H9 (cell line): ENCODE measurements at regions not wholly inside any gene's neighbourhood (a gene's known extent, or its start where the extent isn't known, plus 50 kb on each side); places are given as distances from the start of the nearest gene placed in this dataset.

Source experiments
- DNase-seq: peaks from one replicate; pipeline ENCODE4 v3.0.0-alpha.2; 2017
- H2AFZ ChIP-seq: one replicate; pipeline ENCODE4 v1.6.1; 2013; ENCODE audit warnings: mild to moderate bottlenecking, low read length, control low read depth, moderate library complexity
- H2AK5ac ChIP-seq: 2 replicates; pipeline ENCODE4 v1.6.1; 2013; ENCODE audit warnings: low read length, control low read depth, mixed read lengths; ENCODE audit not compliant: insufficient read length
- H2BK120ac ChIP-seq: one replicate; pipeline ENCODE4 v1.6.1; 2013; ENCODE audit warnings: low read depth, mild to moderate bottlenecking, low read length, control low read depth, inconsistent platforms; ENCODE audit not compliant: poor library complexity, severe bottlenecking
- H2BK12ac ChIP-seq: 2 replicates; pipeline ENCODE4 v1.6.1; 2013; ENCODE audit warnings: low read length, control low read depth, mixed read lengths, low read depth; ENCODE audit not compliant: insufficient read length
- H2BK15ac ChIP-seq: 2 replicates; pipeline ENCODE4 v1.6.1; 2013; ENCODE audit warnings: low read depth, low read length, control low read depth
- H2BK20ac ChIP-seq: one replicate; pipeline ENCODE4 v1.6.1; 2013; ENCODE audit warnings: low read depth, mild to moderate bottlenecking, low read length, control low read depth, inconsistent platforms; ENCODE audit not compliant: poor library complexity, severe bottlenecking
- H2BK5ac ChIP-seq: 2 replicates; pipeline ENCODE4 v1.6.1; 2013; ENCODE audit warnings: low read length, control low read depth, mixed read lengths; ENCODE audit not compliant: insufficient read length
- H3K14ac ChIP-seq: 2 replicates; pipeline ENCODE4 v1.6.1; 2013; ENCODE audit warnings: low read length, control low read depth; ENCODE audit not compliant: insufficient read depth
- H3K18ac ChIP-seq: 2 replicates; pipeline ENCODE4 v1.6.1; 2013; ENCODE audit warnings: low read depth, mild to moderate bottlenecking, mixed read lengths, low read length, control low read depth; ENCODE audit not compliant: insufficient read length
- H3K23ac ChIP-seq: 2 replicates; pipeline ENCODE4 v1.6.1; 2013; ENCODE audit warnings: low read length, control low read depth, mixed read lengths, low read depth; ENCODE audit not compliant: insufficient read length
- H3K23me2 ChIP-seq: 2 replicates; pipeline ENCODE4 v1.6.1; 2013; ENCODE audit warnings: low read depth, mild to moderate bottlenecking, mixed read lengths, low read length, control low read depth; ENCODE audit not compliant: insufficient read length, poor library complexity, severe bottlenecking
- H3K27ac ChIP-seq: 2 replicates; pipeline ENCODE4 v1.5.1; 2013; ENCODE audit warnings: low read length, control low read depth, mixed read lengths, low read depth; ENCODE audit not compliant: insufficient read length
- H3K27me3 ChIP-seq: 2 replicates; pipeline ENCODE4 v1.6.1; 2013; ENCODE audit warnings: low read length, control low read depth, inconsistent platforms; ENCODE audit not compliant: insufficient read depth
- H3K4ac ChIP-seq: 2 replicates; pipeline ENCODE4 v1.6.1; 2013; ENCODE audit warnings: low read depth, mild to moderate bottlenecking, control low read depth, inconsistent platforms, low read length, moderate library complexity
- H3K4me1 ChIP-seq: 2 replicates; pipeline ENCODE4 v1.6.1; 2013; ENCODE audit warnings: low read length, control low read depth, inconsistent platforms; ENCODE audit not compliant: insufficient read depth
- H3K4me2 ChIP-seq: 2 replicates; pipeline ENCODE4 v1.6.1; 2013; ENCODE audit warnings: low read length, control low read depth, mixed read lengths; ENCODE audit not compliant: insufficient read length, insufficient read depth
- H3K56ac ChIP-seq: 2 replicates; pipeline ENCODE4 v1.6.1; 2013; ENCODE audit warnings: low read depth, mild to moderate bottlenecking, mixed read lengths, low read length, control low read depth; ENCODE audit not compliant: insufficient read length
- H3K79me1 ChIP-seq: 2 replicates; pipeline ENCODE4 v1.6.1; 2013; ENCODE audit warnings: low read depth, mild to moderate bottlenecking, moderate library complexity, low read length, control low read depth, inconsistent platforms; ENCODE audit not compliant: insufficient read depth, poor library complexity, severe bottlenecking
- H3K79me2 ChIP-seq: 2 replicates; pipeline ENCODE4 v1.6.1; 2013; ENCODE audit warnings: low read length, control low read depth, inconsistent platforms; ENCODE audit not compliant: insufficient read depth
- H3K9ac ChIP-seq: 2 replicates; pipeline ENCODE4 v1.6.1; 2013; ENCODE audit warnings: low read length, control low read depth, mixed read lengths; ENCODE audit not compliant: insufficient read length; ENCODE audit errors: extremely low read depth
- H3K9me3 ChIP-seq: one replicate; pipeline ENCODE4 v1.6.1; 2013; ENCODE audit warnings: low read depth, low read length, inconsistent platforms; ENCODE audit not compliant: control insufficient read depth
- H3T11ph ChIP-seq: one replicate; pipeline ENCODE4 v1.6.1; 2013; ENCODE audit warnings: mild to moderate bottlenecking, low read length, control low read depth, inconsistent platforms
- H4K20me1 ChIP-seq: one replicate; pipeline ENCODE4 v1.6.1; 2013; ENCODE audit not compliant: control insufficient read depth, insufficient read length, insufficient read depth
- H4K5ac ChIP-seq: 2 replicates; pipeline ENCODE4 v1.6.1; 2013; ENCODE audit warnings: low read depth, mild to moderate bottlenecking, mixed read lengths, low read length, control low read depth; ENCODE audit not compliant: insufficient read length
- H4K8ac ChIP-seq: replicated peaks from 2 replicates; pipeline ENCODE4 v1.6.1; 2013; ENCODE audit warnings: low read length, control low read depth, mixed read lengths, low read depth; ENCODE audit not compliant: insufficient read length
- H4K91ac ChIP-seq: 2 replicates; pipeline ENCODE4 v1.6.1; 2013; ENCODE audit warnings: low read depth, mild to moderate bottlenecking, moderate library complexity, mixed read lengths, low read length, control low read depth; ENCODE audit not compliant: insufficient read length
- H3K27ac Mint-ChIP-seq, 3 experiments: 2 replicates in 2 of 3; 3 replicates in 1 of 3; pipeline ENCODE4 v1.8.0; 2020 to 2021; ENCODE audit warnings: mixed read lengths in 3 of 3, mild to moderate bottlenecking in 1 of 3, moderate library complexity in 1 of 3
- H3K27me3 Mint-ChIP-seq: 2 replicates; pipeline ENCODE4 v1.8.0; 2021; ENCODE audit warnings: low read depth, mild to moderate bottlenecking, moderate library complexity, mixed read lengths
- H3K36me3 Mint-ChIP-seq, 3 experiments: 2 replicates in 2 of 3; 3 replicates in 1 of 3; pipeline ENCODE4 v1.8.0; 2020 to 2021; ENCODE audit warnings: low read depth in 3 of 3, mixed read lengths in 3 of 3; ENCODE audit not compliant: insufficient read depth in 1 of 3
- H3K4me1 Mint-ChIP-seq, 2 experiments: 2 replicates each; pipeline ENCODE4 v1.8.0; 2020; ENCODE audit warnings: mixed read lengths in 2 of 2
- H3K4me3 Mint-ChIP-seq, 2 experiments: 2 replicates in 1 of 2; 3 replicates in 1 of 2; pipeline ENCODE4 v1.8.0; 2020 to 2021; ENCODE audit warnings: mild to moderate bottlenecking in 2 of 2, mixed read lengths in 2 of 2, moderate library complexity in 1 of 2
- H3K9me3 Mint-ChIP-seq, 2 experiments: 2 replicates in 1 of 2; 3 replicates in 1 of 2; pipeline ENCODE4 v1.8.0; 2020; ENCODE audit warnings: mild to moderate bottlenecking in 2 of 2, mixed read lengths in 2 of 2, moderate library complexity in 1 of 2
- WGBS: extraction: QIAGEN DNeasy Blood & Tissue Kit; methylation state at CpG from one replicate; pipeline ENCODE4 v1.1.7; 2013; ENCODE audit warnings: missing lambda C conversion rate, low lambda C conversion rate, mixed read lengths; ENCODE audit not compliant: insufficient read length; ENCODE audit errors: extremely low coverage; 5-methylcytosine and 5-hydroxymethylcytosine counted together
- TF ChIP-seq, protein P1 (sequence below): fragments of 200-600 bp; sonication (generic); conservative IDR thresholded peaks from 3 replicates; pipeline ENCODE4 v1.8.0; 2021; ENCODE audit warnings: antibody characterized with exemption, mild to moderate bottlenecking

- H2BK15ac ChIP-seq: no peak overlapping the region
- no peak overlapping the region for H4K91ac ChIP-seq
- Mint-ChIP-seq H3K27ac (no peak overlapping the region), H3K4me3 (no peak overlapping the region), H3K36me3 (no peaks in the 10 kb centered on the region), H3K4me1 (peaks cover 5 to 13% of the 10 kb centered on the region in 2 experiments), H3K9me3 (no peaks in the 10 kb centered on the region; a peak in 2 of 5 replicates), H3K27me3 (no peaks in the 10 kb centered on the region)
- no peaks in the 10 kb centered on the region for H3K9me3 ChIP-seq
- DNase-seq: no peak
- H3K27ac ChIP-seq: no peak overlapping the region
- no peaks in the 10 kb centered on the region for H3K79me2 ChIP-seq
- no peak overlapping the region for H3K18ac ChIP-seq
- H3K4me2 ChIP-seq: no peak overlapping the region
- peaks cover 8% of the 10 kb centered on the region for H3K4me1 ChIP-seq
- no peak overlapping the region for H2BK120ac ChIP-seq
- H2BK12ac ChIP-seq: no peak overlapping the region
- no peak overlapping the region for H2BK5ac ChIP-seq
- H2AFZ ChIP-seq: no peak overlapping the region
- H4K8ac ChIP-seq: no peak overlapping the region
- H3K9ac ChIP-seq: no peak overlapping the region
- no peaks in the 10 kb centered on the region for H4K20me1 ChIP-seq
- no peak overlapping the region for H2AK5ac ChIP-seq
- H3K23me2 ChIP-seq: no peaks in the 10 kb centered on the region
- no peak overlapping the region for H3K56ac ChIP-seq
- no peak overlapping the region for H3K14ac ChIP-seq
- TF ChIP-seq, protein P1, sequence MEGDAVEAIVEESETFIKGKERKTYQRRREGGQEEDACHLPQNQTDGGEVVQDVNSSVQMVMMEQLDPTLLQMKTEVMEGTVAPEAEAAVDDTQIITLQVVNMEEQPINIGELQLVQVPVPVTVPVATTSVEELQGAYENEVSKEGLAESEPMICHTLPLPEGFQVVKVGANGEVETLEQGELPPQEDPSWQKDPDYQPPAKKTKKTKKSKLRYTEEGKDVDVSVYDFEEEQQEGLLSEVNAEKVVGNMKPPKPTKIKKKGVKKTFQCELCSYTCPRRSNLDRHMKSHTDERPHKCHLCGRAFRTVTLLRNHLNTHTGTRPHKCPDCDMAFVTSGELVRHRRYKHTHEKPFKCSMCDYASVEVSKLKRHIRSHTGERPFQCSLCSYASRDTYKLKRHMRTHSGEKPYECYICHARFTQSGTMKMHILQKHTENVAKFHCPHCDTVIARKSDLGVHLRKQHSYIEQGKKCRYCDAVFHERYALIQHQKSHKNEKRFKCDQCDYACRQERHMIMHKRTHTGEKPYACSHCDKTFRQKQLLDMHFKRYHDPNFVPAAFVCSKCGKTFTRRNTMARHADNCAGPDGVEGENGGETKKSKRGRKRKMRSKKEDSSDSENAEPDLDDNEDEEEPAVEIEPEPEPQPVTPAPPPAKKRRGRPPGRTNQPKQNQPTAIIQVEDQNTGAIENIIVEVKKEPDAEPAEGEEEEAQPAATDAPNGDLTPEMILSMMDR: no peak
- H4K5ac ChIP-seq: no peak overlapping the region
- H3T11ph ChIP-seq: no peak overlapping the region
- no peaks in the 10 kb centered on the region for H3K79me1 ChIP-seq
- no CpG with 5 or more reads among the region's 2 CpGs for WGBS
- no peaks in the 10 kb centered on the region for H3K27me3 ChIP-seq
- H2BK20ac ChIP-seq: no peak overlapping the region
- no peak overlapping the region for H3K23ac ChIP-seq
- no peak overlapping the region for H3K4ac ChIP-seq
These were observed 213.3 kb upstream of the SGK1 start for GRCh38 chr6:134531188-134531551.
